Activated naive CD8-positive, alpha-beta T cell treated with anti-CD3 and anti-CD28 coated beads for 36 hours (primary cell): ENCODE measurements at regions not wholly inside any gene's neighbourhood (a gene's known extent, or its start where the extent isn't known, plus 50 kb on each side); places are given as distances from the start of the nearest gene placed in this dataset.
"Not testable (repeated sequence)": the region's sequence is repeated elsewhere in the genome, so short reads cannot be mapped to it uniquely, and the experiment has no call there.

Source experiments
- DNase-seq: peaks from one replicate; pipeline ENCODE4 v3.0.0; 2021
- H3K27ac Mint-ChIP-seq: one replicate; pipeline ENCODE4 v1.8.0; 2022; ENCODE audit warnings: mild to moderate bottlenecking, moderate library complexity, mixed read lengths
- H3K27me3 Mint-ChIP-seq: one replicate; pipeline ENCODE4 v1.8.0; 2022; ENCODE audit warnings: mild to moderate bottlenecking, mixed read lengths
- H3K36me3 Mint-ChIP-seq: one replicate; pipeline ENCODE4 v1.8.0; 2021; ENCODE audit warnings: mild to moderate bottlenecking, mixed read lengths
- H3K4me1 Mint-ChIP-seq: one replicate; pipeline ENCODE4 v1.8.0; 2021; ENCODE audit warnings: mixed read lengths
- H3K4me3 Mint-ChIP-seq: one replicate; pipeline ENCODE4 v1.8.0; 2022; ENCODE audit warnings: mild to moderate bottlenecking, moderate library complexity, mixed read lengths
- H3K9me3 Mint-ChIP-seq: one replicate; pipeline ENCODE4 v1.8.0; 2022; ENCODE audit warnings: mixed read lengths

- peak overlapping the region; percentile 94 for H3K27ac Mint-ChIP-seq
- H3K4me3 Mint-ChIP-seq: peak overlapping the region; percentile 57
Measured at GRCh38 chr12:47351526-47351925, 271.8 kb upstream of the AMIGO2 start.

GRCh38 chr12:47350062-47350408 lies 270.3 kb upstream of the AMIGO2 start:
- peaks cover 30% of the 10 kb centered on the region for H3K36me3 Mint-ChIP-seq
- peak overlapping the region; percentile 94 for H3K27ac Mint-ChIP-seq
- peaks cover 74% of the 10 kb centered on the region for H3K4me1 Mint-ChIP-seq
- peaks cover 10% of the 10 kb centered on the region for H3K9me3 Mint-ChIP-seq
- no peak for DNase-seq
- peak overlapping the region; percentile 67 for H3K4me3 Mint-ChIP-seq
- H3K27me3 Mint-ChIP-seq: no peaks in the 10 kb centered on the region

More at GRCh38 chr12:47351526-47351925, 271.8 kb upstream of the AMIGO2 start:
- Mint-ChIP-seq H3K27me3 (no peaks in the 10 kb centered on the region), H3K9me3 (peaks cover 9% of the 10 kb centered on the region), H3K36me3 (peaks cover 25% of the 10 kb centered on the region), H3K4me1 (peaks cover 76% of the 10 kb centered on the region)
- no peak for DNase-seq

GRCh38 chr12:47349137-47350061 lies 269.6 kb upstream of the AMIGO2 start:
- H3K4me1 Mint-ChIP-seq: peaks cover 76% of the 10 kb centered on the region
- peaks cover 10% of the 10 kb centered on the region for H3K9me3 Mint-ChIP-seq
- peak overlapping the region; percentile 94 for H3K27ac Mint-ChIP-seq
- H3K36me3 Mint-ChIP-seq: peaks cover 36% of the 10 kb centered on the region
- DNase-seq: peak; percentile 57
- no peaks in the 10 kb centered on the region for H3K27me3 Mint-ChIP-seq
- H3K4me3 Mint-ChIP-seq: peak overlapping the region; percentile 67

GRCh38 chr12:47348206-47348605 lies 268.4 kb upstream of the AMIGO2 start:
- Mint-ChIP-seq H3K4me3 (no peak overlapping the region), H3K36me3 (peaks cover 40% of the 10 kb centered on the region), H3K4me1 (peaks cover 76% of the 10 kb centered on the region), H3K27ac (peak overlapping the region; percentile 94), H3K9me3 (peaks cover 5% of the 10 kb centered on the region), H3K27me3 (no peaks in the 10 kb centered on the region)
- no peak for DNase-seq

GRCh38 chr12:47346251-47347019 lies 266.7 kb upstream of the AMIGO2 start:
- Mint-ChIP-seq H3K36me3 (peaks cover 45% of the 10 kb centered on the region), H3K27ac (peak overlapping the region; percentile 67), H3K4me3 (no peak overlapping the region), H3K27me3 (no peaks in the 10 kb centered on the region), H3K9me3 (peaks cover 5% of the 10 kb centered on the region), H3K4me1 (peaks cover 61% of the 10 kb centered on the region)
- no peak for DNase-seq

GRCh38 chr12:47343684-47344567 lies 264.2 kb upstream of the AMIGO2 start:
- Mint-ChIP-seq H3K36me3 (peaks cover 47% of the 10 kb centered on the region), H3K27ac (peak overlapping the region; percentile 94), H3K4me3 (no peak overlapping the region), H3K4me1 (peaks cover 43% of the 10 kb centered on the region), H3K9me3 (peaks cover 6% of the 10 kb centered on the region), H3K27me3 (no peaks in the 10 kb centered on the region)
- no peak for DNase-seq

- H3K27ac Mint-ChIP-seq: no peak overlapping the region
Measured at GRCh38 chr12:47340411-47341015, 260.8 kb upstream of the AMIGO2 start.

GRCh38 chr12:47337581-47337980 lies 257.8 kb upstream of the AMIGO2 start:
- no peak overlapping the region for H3K4me3 Mint-ChIP-seq
- no peak for DNase-seq
- H3K4me1 Mint-ChIP-seq: peaks cover 34% of the 10 kb centered on the region
- peaks cover 57% of the 10 kb centered on the region for H3K36me3 Mint-ChIP-seq
- no peaks in the 10 kb centered on the region for H3K27me3 Mint-ChIP-seq
- peaks cover 42% of the 10 kb centered on the region for H3K9me3 Mint-ChIP-seq
- H3K27ac Mint-ChIP-seq: no peak overlapping the region

More at GRCh38 chr12:47340411-47341015, 260.8 kb upstream of the AMIGO2 start:
- Mint-ChIP-seq H3K4me3 (no peak overlapping the region), H3K27me3 (no peaks in the 10 kb centered on the region), H3K4me1 (peaks cover 35% of the 10 kb centered on the region), H3K36me3 (peaks cover 66% of the 10 kb centered on the region), H3K9me3 (peaks cover 32% of the 10 kb centered on the region)
- DNase-seq: no peak

GRCh38 chr12:47333271-47333858 lies 253.6 kb upstream of the AMIGO2 start:
- not testable (repeated sequence) for H3K27me3 Mint-ChIP-seq, H3K4me3 Mint-ChIP-seq, H3K27ac Mint-ChIP-seq, DNase-seq
- H3K36me3 Mint-ChIP-seq: peaks cover 46% of the 10 kb centered on the region
- H3K4me1 Mint-ChIP-seq: peaks cover 41% of the 10 kb centered on the region
- peaks cover 45% of the 10 kb centered on the region for H3K9me3 Mint-ChIP-seq

GRCh38 chr12:47328831-47329545 lies 249.2 kb upstream of the AMIGO2 start:
- Mint-ChIP-seq H3K27me3 (no peaks in the 10 kb centered on the region), H3K9me3 (peaks cover 20% of the 10 kb centered on the region), H3K4me3 (no peak overlapping the region), H3K4me1 (peaks cover 36% of the 10 kb centered on the region), H3K36me3 (peaks cover 15% of the 10 kb centered on the region), H3K27ac (peak overlapping the region; percentile 66)
- DNase-seq: no peak

- H3K4me1 Mint-ChIP-seq: peaks cover 40% of the 10 kb centered on the region
- H3K27me3 Mint-ChIP-seq: no peaks in the 10 kb centered on the region
- no peak overlapping the region for H3K4me3 Mint-ChIP-seq
- H3K9me3 Mint-ChIP-seq: peaks cover 21% of the 10 kb centered on the region
- no peak overlapping the region for H3K27ac Mint-ChIP-seq
- H3K36me3 Mint-ChIP-seq: peaks cover 17% of the 10 kb centered on the region
- no peak for DNase-seq
Measured at GRCh38 chr12:47326190-47326589, 246.4 kb upstream of the AMIGO2 start.

GRCh38 chr12:47323802-47324201 lies 244.0 kb upstream of the AMIGO2 start:
- peak overlapping the region; percentile 79 for H3K27ac Mint-ChIP-seq
- no peaks in the 10 kb centered on the region for H3K27me3 Mint-ChIP-seq
- H3K36me3 Mint-ChIP-seq: peaks cover 16% of the 10 kb centered on the region
- peaks cover 43% of the 10 kb centered on the region for H3K4me1 Mint-ChIP-seq
- DNase-seq: no peak
- H3K9me3 Mint-ChIP-seq: peaks cover 17% of the 10 kb centered on the region
- H3K4me3 Mint-ChIP-seq: no peak overlapping the region

- DNase-seq: no peak
- no peaks in the 10 kb centered on the region for H3K27me3 Mint-ChIP-seq
- H3K9me3 Mint-ChIP-seq: peaks cover 10% of the 10 kb centered on the region
- H3K4me1 Mint-ChIP-seq: peaks cover 40% of the 10 kb centered on the region
- H3K27ac Mint-ChIP-seq: no peak overlapping the region
- H3K36me3 Mint-ChIP-seq: peaks cover 15% of the 10 kb centered on the region
- no peak overlapping the region for H3K4me3 Mint-ChIP-seq
Measured at GRCh38 chr12:47321436-47321835, 241.7 kb upstream of the AMIGO2 start.
